ENCODE measurements at regions not wholly inside any gene's neighbourhood (a gene's known extent, or its start where the extent isn't known, plus 50 kb on each side); places are given as distances from the start of the nearest gene placed in this dataset.
"Not testable (repeated sequence)": the region's sequence is repeated elsewhere in the genome, so short reads cannot be mapped to it uniquely, and the experiment has no call there.

- peak overlapping the region; percentile 42 for H2AFZ ChIP-seq (ENCODE audit: low read depth, low read length)
- BruUV-seq (replicated peaks), result no TSS peak
- no peaks in the 10 kb centered on the region for H3K9me3 ChIP-seq (replicated peaks; ENCODE audit: control insufficient read depth, insufficient read depth, low read length)
- no peaks in the 10 kb centered on the region for H3K27me3 ChIP-seq (ENCODE audit: control insufficient read depth in 2 of 2, insufficient read depth in 2 of 2, low read length in 2 of 2)
- no peaks in the 10 kb centered on the region for H3K9me1 ChIP-seq (replicated peaks; ENCODE audit: control insufficient read depth, extremely low read depth, insufficient read depth, low read length)
- POLR2A ChIA-PET, result no interaction called here
- no peaks in the 10 kb centered on the region for H4K20me1 ChIP-seq (replicated peaks; ENCODE audit: control insufficient read depth, extremely low read depth, insufficient read depth, low read length)
- H3K9ac ChIP-seq (replicated peaks; ENCODE audit: extremely low read depth, insufficient read depth, low read length), result no peak overlapping the region
- peak overlapping the region; percentile 11 for H3K27ac ChIP-seq (ENCODE audit: insufficient read depth, low read depth, low read length)
- no peak for TF ChIP-seq EZH2 (IDR thresholded peaks at IDR 0.05; ENCODE audit: borderline replicate concordance, low read depth, low read length, severe bottlenecking)
- no peak for TF ChIP-seq POLR2A (IDR thresholded peaks at IDR 0.05; ENCODE audit: low read depth, low read length)
- no peak for TF ChIP-seq MYC (IDR thresholded peaks at IDR 0.05; ENCODE audit: low read depth, low read length)
- TF ChIP-seq JUN (IDR thresholded peaks at IDR 0.05; ENCODE audit: borderline replicate concordance, insufficient read depth, insufficient read length, low read depth), result no peak
- no peak for TF ChIP-seq CTCF (IDR thresholded peaks at IDR 0.05; ENCODE audit: extremely low read depth in 1 of 2, insufficient read depth in 1 of 2, low read depth in 1 of 2, low read length in 2 of 2)
- TF ChIP-seq MAX (IDR thresholded peaks at IDR 0.05; ENCODE audit: insufficient read depth, insufficient read length), result no peak
- TF ChIP-seq FOS (IDR thresholded peaks at IDR 0.05; ENCODE audit: borderline replicate concordance, insufficient read depth, low read length), result no peak
- no peak for TF ChIP-seq POLR2AphosphoS5 (IDR thresholded peaks at IDR 0.05; ENCODE audit: insufficient read depth, low read depth, low read length)
- TF ChIP-seq GATA2 (IDR thresholded peaks at IDR 0.05; ENCODE audit: insufficient read depth, insufficient read length, low read depth, low read length), result no peak
- FAIRE-seq (no peak), DNase-seq (ENCODE audit: low read depth, low spot score) (peak; percentile 84)
- peaks cover 12% of the 10 kb centered on the region for H3K4me1 ChIP-seq (ENCODE audit: control insufficient read depth, extremely low read depth, insufficient read depth, low read length)
- H3K79me2 ChIP-seq (ENCODE audit: control insufficient read depth, insufficient read depth, low read length), result no peaks in the 10 kb centered on the region
- dilution Hi-C loops (cut with MboI; ENCODE audit: extremely low pct_ligation_motif_present, low sequenced_read_pairs) (no loop called here), intact Hi-C loops (cut with micrococcal nuclease) (no loop called here)
- H3K4me2 ChIP-seq (ENCODE audit: insufficient read depth, low read length), result peak overlapping the region; percentile 58
- CTCF ChIA-PET, result interaction anchor here (1.1 to 1.7 kb wide), 3 partner anchors 16 to 33 kb away, joined by 3 to 4 read pairs (median 3); no protein-coding TSS in a partner anchor
- H3K4me3 ChIP-seq (replicated peaks in 1 of 3; ENCODE audit: insufficient read depth in 1 of 3, low read depth in 1 of 3, low read length in 3 of 3), result no peak overlapping the region
- no peaks in the 10 kb centered on the region for H3K36me3 ChIP-seq (ENCODE audit: control insufficient read depth in 2 of 2, extremely low read depth in 1 of 2, insufficient read depth in 2 of 2, low read length in 2 of 2)
Measured at GRCh38 chr6:112912416-112913101, 565.4 kb downstream of the RFPL4B start.

GRCh38 chr6:112919744-112920143 lies 572.6 kb downstream of the RFPL4B start:
- H3K9me3 ChIP-seq (replicated peaks; ENCODE audit: control insufficient read depth, insufficient read depth, low read length); H3K27ac ChIP-seq (ENCODE audit: insufficient read depth, low read depth, low read length); H3K36me3 ChIP-seq (ENCODE audit: control insufficient read depth in 2 of 2, extremely low read depth in 1 of 2, insufficient read depth in 2 of 2, low read length in 2 of 2); DNase-seq (ENCODE audit: low read depth, low spot score); H3K9me1 ChIP-seq (replicated peaks; ENCODE audit: control insufficient read depth, extremely low read depth, insufficient read depth, low read length); H3K79me2 ChIP-seq (ENCODE audit: control insufficient read depth, insufficient read depth, low read length); H4K20me1 ChIP-seq (replicated peaks; ENCODE audit: control insufficient read depth, extremely low read depth, insufficient read depth, low read length); H2AFZ ChIP-seq (ENCODE audit: low read depth, low read length); H3K4me1 ChIP-seq (ENCODE audit: control insufficient read depth, extremely low read depth, insufficient read depth, low read length); CTCF ChIA-PET; BruUV-seq (replicated peaks); H3K4me2 ChIP-seq (ENCODE audit: insufficient read depth, low read length); H3K9ac ChIP-seq (replicated peaks; ENCODE audit: extremely low read depth, insufficient read depth, low read length); POLR2A ChIA-PET; dilution Hi-C loops (cut with MboI; ENCODE audit: extremely low pct_ligation_motif_present, low sequenced_read_pairs); intact Hi-C loops (cut with micrococcal nuclease); FAIRE-seq; H3K4me3 ChIP-seq (replicated peaks in 1 of 3; ENCODE audit: insufficient read depth in 1 of 3, low read depth in 1 of 3, low read length in 3 of 3); H3K27me3 ChIP-seq (ENCODE audit: control insufficient read depth in 2 of 2, insufficient read depth in 2 of 2, low read length in 2 of 2): not testable (repeated sequence)

Measured in endothelial cell of umbilical vein (primary cell).